ENCODE measurements at regions not wholly inside any gene's neighbourhood (a gene's known extent, or its start where the extent isn't known, plus 50 kb on each side); places are given as distances from the start of the nearest gene placed in this dataset.
"Not testable (repeated sequence)": the region's sequence is repeated elsewhere in the genome, so short reads cannot be mapped to it uniquely, and the experiment has no call there.

DNA sequence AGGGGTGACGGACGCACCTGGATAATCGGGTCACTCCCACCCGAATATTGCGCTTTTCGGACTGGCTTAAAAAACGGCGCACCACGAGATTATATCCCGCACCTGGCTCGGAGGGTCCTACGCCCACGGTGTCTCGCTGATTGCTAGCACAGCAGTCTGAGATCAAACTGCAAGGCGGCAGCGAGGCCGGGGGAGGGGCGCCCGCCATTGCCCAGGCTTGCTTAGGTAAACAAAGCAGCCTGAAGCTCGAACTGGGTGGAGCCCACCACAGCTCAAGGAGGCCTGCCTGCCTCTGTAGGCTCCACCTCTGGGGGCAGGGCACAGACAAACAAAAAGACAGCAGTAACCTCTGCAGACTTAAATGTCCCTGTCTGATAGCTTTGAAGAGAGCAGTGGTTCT lies 294.9 kb upstream of the DIO3 start:
- TF ChIP-seq, protein P1, sequence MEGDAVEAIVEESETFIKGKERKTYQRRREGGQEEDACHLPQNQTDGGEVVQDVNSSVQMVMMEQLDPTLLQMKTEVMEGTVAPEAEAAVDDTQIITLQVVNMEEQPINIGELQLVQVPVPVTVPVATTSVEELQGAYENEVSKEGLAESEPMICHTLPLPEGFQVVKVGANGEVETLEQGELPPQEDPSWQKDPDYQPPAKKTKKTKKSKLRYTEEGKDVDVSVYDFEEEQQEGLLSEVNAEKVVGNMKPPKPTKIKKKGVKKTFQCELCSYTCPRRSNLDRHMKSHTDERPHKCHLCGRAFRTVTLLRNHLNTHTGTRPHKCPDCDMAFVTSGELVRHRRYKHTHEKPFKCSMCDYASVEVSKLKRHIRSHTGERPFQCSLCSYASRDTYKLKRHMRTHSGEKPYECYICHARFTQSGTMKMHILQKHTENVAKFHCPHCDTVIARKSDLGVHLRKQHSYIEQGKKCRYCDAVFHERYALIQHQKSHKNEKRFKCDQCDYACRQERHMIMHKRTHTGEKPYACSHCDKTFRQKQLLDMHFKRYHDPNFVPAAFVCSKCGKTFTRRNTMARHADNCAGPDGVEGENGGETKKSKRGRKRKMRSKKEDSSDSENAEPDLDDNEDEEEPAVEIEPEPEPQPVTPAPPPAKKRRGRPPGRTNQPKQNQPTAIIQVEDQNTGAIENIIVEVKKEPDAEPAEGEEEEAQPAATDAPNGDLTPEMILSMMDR (IDR thresholded peaks at IDR 0.05), result not testable (repeated sequence)
- TF ChIP-seq POLR2A (IDR thresholded peaks at IDR 0.05), result not testable (repeated sequence)
